GM21737 (cell line): ENCODE measurements at regions not wholly inside any gene's neighbourhood (a gene's known extent, or its start where the extent isn't known, plus 50 kb on each side); places are given as distances from the start of the nearest gene placed in this dataset.
"Not testable (repeated sequence)": the region's sequence is repeated elsewhere in the genome, so short reads cannot be mapped to it uniquely, and the experiment has no call there.

Experiments
- ATAC-seq: cut with Tn5 transposase; IDR thresholded peaks from one replicate; pipeline ENCODE4 v1.9.1; 2021; ENCODE audit warnings: mild to moderate bottlenecking, moderate library complexity; ENCODE audit not compliant: unreplicated experiment

DNA sequence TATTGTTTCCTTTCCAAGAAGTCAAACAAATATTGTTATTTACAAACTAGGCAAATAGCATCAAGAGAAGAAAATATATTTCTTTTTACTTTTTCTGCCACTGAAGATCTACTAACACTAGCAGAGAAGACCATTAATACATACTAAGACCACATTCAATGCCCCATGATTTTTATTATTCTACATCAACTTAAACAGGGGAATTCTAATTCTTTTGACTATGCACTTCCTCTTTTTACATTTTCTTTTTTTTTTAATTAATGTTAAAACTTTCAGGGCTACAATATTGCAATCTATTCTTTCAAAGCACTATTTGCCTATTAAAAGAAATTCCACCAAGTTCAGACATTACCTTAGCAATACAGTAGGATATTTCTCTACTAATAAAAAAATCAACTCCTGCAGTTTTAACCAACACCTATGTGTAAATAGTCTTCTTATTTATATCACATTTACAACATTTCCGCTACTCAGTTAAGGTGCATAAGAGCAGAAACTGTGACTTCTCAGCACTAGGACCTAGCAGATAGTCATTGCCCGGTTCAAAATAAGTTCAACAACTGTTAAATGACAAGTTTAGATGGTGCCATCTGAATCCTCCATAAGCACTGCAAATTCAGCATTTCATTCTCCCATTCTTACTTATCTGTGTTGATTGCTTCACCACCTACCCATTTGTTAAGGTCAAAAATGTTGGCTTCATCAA is 513.5 kb downstream of the TTLL7 start:
- not testable (repeated sequence) for ATAC-seq

DNA sequence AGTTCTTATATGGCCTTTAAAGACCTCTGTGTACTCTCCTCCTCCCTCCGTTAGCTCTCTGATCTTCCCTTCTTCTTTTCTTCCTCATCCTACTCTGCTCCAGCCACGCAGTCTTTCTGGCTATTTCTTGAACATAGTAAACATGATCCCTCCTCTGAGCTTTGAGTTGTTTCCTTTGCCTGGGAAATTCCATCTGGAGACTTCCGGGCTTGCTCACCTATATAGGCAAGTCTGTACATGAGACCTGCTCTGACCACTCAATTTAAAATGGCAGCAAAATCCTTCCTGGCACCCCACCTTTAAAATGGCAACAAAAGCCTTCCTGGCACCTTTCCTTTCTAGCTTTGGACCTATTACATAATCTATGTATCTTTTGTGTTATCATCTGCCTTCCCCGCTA is 517.6 kb downstream of the TTLL7 start:
- not testable (repeated sequence) for ATAC-seq

DNA sequence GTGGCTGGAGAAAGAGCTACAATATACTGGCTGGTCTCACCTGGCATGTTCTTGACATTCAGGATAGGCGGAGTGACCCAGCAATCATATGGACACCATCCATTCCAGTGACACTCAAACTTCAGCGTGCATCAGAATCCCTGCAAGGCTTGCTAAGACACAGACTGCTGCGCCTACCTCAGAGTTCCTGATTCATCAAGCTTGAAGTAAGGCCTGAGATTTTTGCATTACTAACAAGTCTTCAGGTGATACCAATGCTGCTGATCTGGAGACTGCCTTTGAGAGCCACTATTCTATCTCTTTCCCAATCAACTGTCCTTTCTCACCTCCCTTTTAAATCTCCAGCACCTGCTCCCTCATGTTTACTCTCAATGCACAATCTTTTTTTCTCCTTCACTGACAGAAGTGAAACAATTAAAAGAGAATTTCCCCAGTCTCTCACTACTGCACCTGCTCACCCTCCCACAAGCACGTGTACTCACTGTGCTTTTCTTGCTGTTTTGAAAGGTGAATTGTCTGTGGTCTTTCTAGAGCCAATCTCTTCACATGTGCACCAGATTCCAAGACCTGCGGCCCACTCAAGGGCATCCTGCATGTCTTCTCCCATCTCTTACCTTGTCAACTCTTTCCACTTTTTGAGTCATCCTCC is 519.2 kb downstream of the TTLL7 start:
- ATAC-seq: not testable (repeated sequence)

DNA sequence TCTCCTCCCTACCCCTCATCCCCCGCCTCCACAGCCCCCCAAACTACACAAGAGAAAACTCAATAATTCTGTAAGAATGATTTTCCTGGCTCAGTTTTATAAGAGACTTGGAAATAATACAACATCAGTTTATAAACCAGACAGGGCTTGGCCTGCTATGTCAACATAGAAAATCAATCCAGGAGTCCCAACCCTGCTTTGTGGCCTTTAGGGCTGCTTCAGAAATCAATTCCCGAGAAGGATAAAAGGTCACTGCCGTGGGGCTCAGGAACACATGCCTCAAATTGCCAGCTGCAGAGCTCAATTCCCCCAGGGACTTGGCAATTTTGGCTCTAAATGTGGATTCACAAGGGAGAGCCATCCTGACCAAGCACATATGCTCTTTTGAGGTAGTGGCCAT is 520.8 kb downstream of the TTLL7 start:
- not testable (repeated sequence) for ATAC-seq

DNA sequence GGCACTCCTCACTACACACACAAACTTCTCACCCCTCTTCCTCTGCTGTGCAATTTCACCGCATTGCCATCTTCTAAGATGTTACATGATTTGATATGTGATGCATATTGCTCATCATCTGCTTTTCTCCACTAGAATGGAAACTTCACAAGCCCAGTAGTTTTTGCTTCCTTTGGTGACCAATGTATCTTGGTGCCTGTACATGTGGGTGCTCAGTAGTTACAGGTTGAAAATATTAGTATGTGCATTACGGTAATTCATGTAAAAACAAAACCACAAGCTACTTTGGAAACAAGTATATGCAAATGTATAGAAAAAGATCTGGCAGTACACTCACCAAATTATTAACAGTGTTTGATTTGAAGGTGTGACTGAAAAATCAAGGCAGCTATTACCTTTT is 522.4 kb downstream of the TTLL7 start:
- ATAC-seq: peak; percentile 52

DNA sequence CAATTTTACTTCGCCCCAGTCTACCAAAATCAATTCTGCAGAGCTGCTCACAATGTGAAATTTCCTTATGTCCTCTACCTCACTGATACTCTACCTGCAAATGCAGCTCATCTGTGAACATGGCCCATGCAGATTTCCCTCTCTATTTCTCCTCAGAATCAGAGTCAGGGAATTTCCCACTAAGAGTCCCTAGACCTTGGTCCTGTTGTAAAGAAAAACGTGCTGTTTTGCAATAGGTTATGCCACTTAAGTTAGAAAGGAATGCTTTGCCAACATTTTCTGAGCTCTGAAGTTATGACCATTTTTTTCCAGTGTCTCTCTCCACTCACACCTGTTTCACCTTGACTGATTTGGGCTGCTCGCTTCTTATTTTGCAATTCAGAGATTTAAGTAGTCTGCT is 524.0 kb downstream of the TTLL7 start:
- not testable (repeated sequence) for ATAC-seq

DNA sequence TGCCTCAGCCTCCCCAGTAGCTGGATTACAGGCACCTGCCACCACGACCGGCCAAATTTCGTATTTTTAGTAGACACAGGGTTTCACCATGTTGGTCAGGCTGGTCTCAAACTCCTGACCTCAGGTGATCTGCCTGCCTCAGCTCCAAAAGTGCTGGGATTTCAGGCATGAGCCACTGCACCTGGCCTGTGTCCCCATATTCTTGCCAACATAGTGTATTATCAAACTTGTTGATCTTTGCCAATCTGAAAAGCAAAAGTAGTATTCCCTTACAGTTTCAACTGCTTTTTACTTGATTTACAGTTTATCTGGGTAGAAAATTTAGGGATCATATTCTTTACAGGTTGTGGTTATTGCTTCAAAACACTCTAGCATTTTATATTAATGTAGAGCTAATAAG is 524.9 kb downstream of the TTLL7 start:
- ATAC-seq: not testable (repeated sequence)

DNA sequence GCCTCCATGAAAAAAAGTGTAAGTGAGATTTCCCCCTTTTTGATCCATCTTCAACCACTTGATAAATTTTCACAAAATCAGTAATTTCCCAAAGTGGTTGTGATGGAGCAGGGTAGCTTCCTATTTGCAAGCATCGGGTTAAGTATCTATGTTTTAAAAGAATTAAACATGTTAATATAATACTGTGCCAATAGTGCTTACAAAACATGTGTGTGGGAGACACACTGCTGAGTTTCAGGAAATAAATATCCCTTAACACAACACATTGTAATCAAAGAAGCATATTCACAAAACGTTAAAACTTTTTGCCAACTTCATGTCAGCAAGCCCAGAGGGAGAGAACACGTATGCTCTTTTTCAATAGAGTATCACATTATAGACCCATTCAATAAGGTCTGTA is 526.9 kb downstream of the TTLL7 start:
- ATAC-seq: not testable (repeated sequence)

DNA sequence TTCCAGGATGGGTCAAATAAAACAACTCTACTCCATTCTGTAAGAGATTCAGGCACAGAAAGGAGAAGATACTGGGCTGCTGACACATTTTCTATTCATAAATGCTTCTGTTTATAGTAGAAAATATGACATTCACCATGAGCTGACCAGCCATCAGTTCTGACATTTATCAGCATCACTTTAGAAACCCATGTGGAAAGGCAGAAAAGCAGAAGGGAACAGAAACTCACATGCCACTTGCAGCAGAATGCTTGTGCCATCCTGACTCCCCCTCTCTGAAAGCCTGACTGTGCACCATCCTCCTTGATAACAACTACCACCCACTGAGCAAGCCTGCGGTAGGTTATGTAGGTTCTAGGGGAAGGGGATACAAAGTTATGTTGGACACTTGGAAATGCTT is 527.7 kb downstream of the TTLL7 start:
- ATAC-seq: not testable (repeated sequence)

DNA sequence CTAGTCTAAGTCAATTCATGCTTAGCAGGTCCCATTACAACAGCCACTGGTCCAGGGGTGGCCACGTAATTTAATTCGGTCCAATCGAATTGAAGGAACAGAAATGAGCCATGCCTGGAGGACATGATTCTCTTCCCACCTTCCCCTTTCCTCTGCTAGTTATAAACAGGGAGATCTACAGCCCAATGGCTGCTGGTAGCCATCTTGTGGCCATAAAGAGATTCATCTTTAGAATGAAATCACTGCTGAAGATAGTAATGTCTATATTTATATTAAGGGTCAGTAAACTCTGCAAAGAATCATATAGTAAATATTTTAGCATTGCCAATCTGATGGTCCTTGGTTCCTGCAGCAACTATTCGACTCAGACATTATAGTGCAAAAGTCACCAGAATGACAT is 530.6 kb downstream of the TTLL7 start:
- not testable (repeated sequence) for ATAC-seq

DNA sequence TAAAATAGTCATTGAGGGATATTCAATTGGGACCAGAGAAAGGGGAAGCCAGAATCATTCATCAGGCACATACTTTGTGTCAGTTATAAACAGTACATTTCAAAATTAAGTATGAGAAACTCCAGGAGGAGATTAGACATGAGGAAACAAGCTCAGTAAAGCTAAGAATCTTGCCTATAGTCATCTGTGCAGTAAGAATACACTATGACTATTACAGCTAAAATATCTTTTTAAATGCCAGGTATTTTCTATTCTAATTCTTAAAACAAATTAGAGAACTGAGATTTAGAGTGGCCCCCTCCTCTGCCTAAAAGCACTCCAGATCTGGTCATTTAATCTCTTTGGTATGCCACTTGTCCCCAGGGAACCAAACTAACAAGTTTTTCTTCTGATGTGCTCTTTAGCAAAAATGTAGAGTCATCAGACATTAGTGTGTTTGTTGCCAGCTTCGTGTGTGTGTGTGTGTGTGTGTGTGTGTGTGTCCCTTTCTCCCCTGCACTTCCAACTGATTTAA is 541.1 kb downstream of the TTLL7 start:
- ATAC-seq: not testable (repeated sequence)

DNA sequence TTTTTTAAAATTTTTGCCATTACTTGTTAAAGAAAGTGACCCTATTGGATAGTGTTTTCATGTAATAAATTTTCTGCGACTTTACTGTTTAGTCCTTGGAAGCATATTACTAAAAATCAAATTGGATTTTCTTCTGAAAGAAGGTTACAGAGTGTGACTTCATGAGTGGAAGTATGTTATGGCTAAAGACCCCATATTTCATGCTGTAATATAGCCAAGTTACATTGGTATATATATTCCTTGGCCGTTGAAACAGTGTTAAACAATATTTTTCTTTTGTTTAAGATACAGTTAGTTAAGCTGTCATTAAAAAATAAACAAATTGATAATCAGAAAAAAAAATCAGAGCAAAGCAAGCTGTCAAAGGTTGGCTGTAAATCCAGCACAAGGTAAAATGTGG is 541.7 kb downstream of the TTLL7 start:
- not testable (repeated sequence) for ATAC-seq

DNA sequence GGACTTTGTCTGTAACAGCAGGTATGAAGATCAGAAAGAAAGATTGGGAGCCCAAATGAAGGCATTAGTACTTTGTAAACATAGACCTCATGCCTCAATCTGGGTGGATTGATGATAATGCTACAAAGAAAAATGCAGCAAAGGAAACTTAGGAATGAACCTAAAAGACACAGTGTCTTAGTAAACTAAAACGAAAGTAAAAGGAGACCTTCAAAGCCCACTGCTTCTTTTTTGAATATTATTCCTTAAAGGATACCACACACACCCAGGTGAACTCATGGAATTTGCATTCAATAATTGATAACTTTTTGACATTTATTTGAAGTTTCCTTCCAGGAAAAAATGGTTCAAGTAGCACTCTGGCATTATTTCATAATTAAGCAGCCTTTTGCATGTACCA is 543.2 kb downstream of the TTLL7 start:
- not testable (repeated sequence) for ATAC-seq

DNA sequence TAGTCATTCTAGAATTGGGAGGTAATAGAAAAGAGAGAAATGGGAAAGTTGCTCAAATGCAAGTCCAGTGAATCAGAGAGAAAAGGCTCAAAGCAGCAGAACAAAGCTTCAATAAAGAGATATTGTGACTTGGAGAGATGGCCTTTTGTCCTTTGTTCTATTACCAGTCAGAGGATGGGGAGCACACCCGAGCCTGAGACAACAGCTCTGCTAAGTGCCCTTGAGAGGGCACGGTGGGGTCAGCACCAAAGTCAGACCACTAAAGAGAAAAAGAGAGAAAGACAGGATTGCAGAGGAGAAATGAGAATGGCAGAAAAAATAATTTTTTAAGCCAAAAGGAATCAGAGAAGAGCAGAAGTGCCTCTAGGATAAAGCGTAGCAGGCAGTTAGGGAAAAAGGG is 553.1 kb downstream of the TTLL7 start:
- ATAC-seq: not testable (repeated sequence)

DNA sequence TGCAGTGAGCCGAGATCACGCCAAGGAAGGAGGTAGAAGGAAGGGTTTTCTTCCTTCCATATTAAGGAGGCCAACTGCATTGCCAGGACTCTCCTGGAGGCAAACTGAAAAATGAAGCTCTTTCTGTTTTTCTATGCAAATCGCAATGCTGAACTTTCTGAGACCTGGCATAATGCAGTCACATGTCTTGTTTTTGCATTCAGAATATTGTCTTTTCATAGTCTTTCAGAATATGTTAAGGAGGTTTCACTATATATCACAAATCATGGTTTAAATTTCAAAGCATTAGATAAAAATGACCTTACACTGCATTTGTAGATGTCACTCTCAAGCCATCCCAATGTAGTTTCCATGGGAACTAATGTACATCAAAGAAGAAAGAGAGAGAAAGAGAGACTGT is 556.5 kb downstream of the TTLL7 start:
- not testable (repeated sequence) for ATAC-seq

DNA sequence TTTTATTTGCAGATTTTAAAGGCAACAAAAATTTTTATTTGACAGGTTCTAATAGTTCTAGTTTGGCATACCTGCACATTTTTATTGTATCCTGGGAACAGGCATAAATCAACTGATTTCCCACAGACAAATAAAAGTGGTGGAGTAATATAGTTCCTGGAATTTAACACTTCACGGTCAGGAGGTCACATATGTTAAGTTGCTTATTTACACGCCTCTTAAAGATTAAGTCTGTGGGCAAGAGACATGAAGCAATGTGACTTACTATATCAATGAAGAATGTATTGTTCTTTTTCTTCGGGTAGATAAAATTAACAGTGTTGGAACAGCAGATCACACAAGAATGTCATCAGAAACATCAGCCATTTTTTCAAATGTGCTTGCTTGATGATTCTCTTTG is 558.3 kb downstream of the TTLL7 start:
- not testable (repeated sequence) for ATAC-seq

DNA sequence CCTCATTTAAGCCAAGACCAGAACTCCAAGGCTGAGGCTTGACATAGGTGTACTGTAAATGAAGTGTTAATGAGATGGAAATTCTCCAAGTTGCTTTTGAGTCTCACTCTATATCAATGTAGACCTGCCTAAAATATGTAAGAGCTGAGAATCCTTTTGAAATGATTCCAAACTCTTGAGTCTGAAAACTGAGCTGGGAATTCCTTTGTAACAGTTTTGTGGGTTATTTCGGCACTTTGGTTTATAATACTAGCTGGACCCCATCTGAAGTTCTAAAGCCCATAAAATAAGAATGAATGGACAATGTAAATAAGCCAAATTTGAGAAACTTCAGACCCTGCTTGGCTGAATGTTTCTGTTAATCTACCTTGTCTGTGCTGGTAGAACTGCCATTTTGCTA is 558.9 kb downstream of the TTLL7 start:
- not testable (repeated sequence) for ATAC-seq

DNA sequence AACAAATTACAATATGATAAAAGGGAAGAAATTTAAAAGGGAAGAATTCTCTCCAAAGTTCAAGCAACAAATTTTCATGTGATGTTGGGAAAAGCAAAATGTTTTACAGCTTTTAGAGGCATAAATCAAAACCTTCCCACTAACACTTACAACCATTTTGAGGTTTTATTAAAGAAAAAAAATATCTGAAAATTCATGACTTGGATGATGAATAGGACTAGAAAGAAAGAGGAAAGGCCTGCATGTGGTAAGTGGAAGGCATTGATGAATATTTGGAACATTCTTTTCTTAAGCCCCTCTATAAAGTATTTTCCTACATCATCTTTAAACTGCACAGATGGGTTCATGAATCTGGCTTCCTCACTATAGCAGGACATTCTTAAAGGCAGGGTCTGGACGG is 560.6 kb downstream of the TTLL7 start:
- ATAC-seq: not testable (repeated sequence)

DNA sequence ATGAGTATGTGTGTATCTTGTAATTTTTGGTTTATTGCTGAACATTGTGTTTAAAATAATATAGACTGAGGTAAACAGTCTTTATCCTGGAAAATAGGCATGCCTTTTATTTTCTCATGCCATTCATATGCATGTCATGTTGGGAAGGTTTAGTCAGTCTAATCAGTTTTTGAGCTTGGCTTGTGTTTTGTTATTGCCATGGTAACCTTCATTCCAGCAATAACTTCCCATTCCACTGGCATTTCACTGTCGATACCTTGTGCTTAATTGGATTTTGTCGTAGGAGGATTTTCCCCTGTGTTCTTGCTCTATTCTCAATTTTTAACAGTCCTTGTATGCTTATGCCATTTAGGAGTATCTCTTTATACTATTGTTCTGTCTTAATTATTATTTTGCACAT is 563.6 kb downstream of the TTLL7 start:
- ATAC-seq: not testable (repeated sequence)

DNA sequence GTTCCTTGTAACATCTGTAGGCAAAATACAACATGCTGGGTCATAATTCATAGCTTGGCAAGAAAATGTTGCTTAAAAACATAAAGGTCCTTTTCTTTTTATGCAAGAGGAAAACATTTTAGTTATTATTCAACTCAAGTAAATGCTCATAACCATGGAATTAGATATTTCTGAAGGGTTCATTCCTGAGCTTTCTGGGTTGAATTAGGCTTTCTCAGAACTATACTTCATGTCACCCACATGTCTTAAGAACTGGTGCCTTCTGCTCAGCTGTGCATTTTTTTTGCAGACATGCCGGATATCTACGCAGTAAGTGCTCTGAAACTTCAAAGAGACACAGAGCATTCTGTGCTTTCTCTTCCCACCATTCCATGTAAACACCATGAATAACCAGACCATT is 571.4 kb downstream of the TTLL7 start:
- not testable (repeated sequence) for ATAC-seq

DNA sequence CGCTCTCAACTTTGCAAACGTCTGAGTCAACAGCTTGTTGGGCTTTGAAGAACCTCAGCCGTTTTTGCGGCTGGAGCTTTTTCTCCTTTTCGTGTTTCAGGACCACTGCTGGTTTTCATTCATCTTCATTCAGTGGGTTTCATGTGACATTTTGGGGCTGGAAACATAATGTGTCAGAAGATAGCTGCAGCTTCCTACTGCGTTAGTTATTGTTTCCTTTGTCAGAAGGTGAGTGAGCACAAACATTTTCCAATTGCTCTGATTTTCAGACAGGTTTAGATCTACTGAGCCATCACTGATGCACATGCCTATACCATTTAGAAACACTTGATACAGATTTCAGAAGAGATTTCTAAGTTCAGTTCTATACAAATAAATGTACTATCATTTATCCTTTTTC is 575.5 kb downstream of the TTLL7 start:
- not testable (repeated sequence) for ATAC-seq

DNA sequence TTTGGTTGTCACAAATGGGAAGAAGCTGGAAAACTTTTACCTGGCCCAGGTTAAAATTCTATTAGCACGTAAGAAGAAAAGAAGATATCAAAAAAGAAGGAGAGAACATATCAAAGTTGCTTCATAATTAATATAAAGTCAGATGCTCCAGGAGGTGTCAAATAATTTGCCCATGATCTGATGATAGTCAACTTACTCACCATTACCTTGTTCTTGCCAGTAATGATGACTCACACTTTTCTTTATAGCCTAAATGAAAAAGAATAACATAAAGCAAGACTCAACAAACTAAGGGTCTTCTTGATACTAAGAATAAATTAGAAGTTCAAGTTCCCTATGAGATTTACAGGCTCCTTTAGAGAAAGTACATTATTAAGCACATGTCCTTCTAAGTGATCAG is 580.4 kb downstream of the TTLL7 start:
- no peak for ATAC-seq

DNA sequence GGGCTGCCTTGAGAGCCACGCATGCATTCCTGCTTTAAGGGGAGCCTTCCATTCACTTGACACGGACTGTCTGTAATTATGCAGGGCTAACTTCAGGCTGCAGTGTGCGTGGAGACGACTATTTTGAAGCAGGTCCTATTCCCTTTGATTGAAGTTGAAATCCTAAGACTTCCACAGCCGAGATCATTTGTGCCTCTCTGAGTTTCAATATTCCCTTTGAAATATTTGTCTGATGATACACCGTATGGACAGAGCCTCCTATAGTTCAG is 585.2 kb downstream of the TTLL7 start:
- ATAC-seq: not testable (repeated sequence)
